Subcutaneous abdominal adipose tissue (tissue), 5 donors: ENCODE measurements at regions not wholly inside any gene's neighbourhood (a gene's known extent, or its start where the extent isn't known, plus 50 kb on each side); places are given as distances from the start of the nearest gene placed in this dataset.

Experiments
- H3K27ac ChIP-seq: one replicate; pipeline ENCODE4 v1.7.0; 2013; ENCODE audit warnings: low read depth, mild to moderate bottlenecking, inconsistent platforms, low read length, moderate library complexity
- H3K27me3 ChIP-seq, 5 donors: one replicate each; pipeline ENCODE4 v1.7.0; 2013; ENCODE audit warnings: low read length in 5 of 5, inconsistent platforms in 1 of 5; ENCODE audit not compliant: control insufficient read depth in 5 of 5, insufficient read depth in 4 of 5
- H3K36me3 ChIP-seq, 5 donors: one replicate each; pipeline ENCODE4 v1.7.0; 2013; ENCODE audit warnings: low read length in 5 of 5; ENCODE audit not compliant: control insufficient read depth in 5 of 5, insufficient read depth in 5 of 5
- H3K4me1 ChIP-seq, 5 donors: one replicate each; pipeline ENCODE4 v1.7.0; 2013; ENCODE audit warnings: low read length in 5 of 5, mild to moderate bottlenecking in 3 of 5, moderate library complexity in 1 of 5; ENCODE audit not compliant: control insufficient read depth in 5 of 5, insufficient read depth in 5 of 5
- H3K4me3 ChIP-seq, 5 donors: one replicate each; pipeline ENCODE4 v1.7.0; 2013; ENCODE audit warnings: low read length in 5 of 5, low read depth in 1 of 5
- H3K9ac ChIP-seq, 5 donors: one replicate each; pipeline ENCODE4 v1.7.0; 2013; ENCODE audit warnings: low read length in 5 of 5, mild to moderate bottlenecking in 4 of 5, moderate library complexity in 3 of 5
- H3K9me3 ChIP-seq, 5 donors: one replicate each; pipeline ENCODE4 v1.7.0; 2013; ENCODE audit warnings: low read length in 5 of 5; ENCODE audit not compliant: control insufficient read depth in 5 of 5
- donor health status: healthy.
- donor health status: healthy.
- donor health status: healthy.
- donor health status: healthy.
- donor health status: healthy.

DNA sequence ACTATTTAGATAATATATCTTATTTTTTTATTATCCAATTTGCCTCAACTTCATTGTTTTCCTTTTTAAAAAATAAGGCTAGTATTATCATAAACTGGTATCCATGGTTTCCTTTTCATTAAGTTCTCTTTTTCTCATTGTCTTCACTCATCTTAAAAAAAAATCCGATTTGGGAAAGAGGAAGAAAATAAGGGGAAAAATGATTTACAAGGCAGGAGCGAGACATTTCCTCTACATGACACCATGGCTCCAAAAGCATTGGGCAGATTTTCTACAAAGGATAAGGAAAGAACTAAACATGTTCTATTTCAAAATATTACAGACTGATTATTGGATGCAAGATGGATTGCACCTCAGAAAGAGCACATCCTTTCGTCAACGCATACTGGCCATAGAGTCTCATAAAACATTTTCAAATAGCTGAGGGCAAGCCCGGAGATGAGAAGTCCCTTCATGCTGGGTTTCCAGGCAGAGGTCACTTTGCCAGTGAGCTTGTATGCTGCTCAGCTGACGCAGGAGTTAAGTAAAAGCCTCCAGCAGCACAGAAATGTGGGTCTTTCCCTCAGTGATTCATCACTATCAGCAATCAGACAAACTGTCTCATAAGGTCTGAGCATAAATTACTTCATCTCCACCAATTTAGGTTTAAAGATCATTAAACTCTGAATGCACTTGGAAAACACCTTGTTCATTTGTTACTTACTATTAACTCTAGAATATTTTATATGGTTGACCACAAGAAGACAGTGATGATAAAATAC, 129.0 kb upstream of the TNFAIP3 start:
- Histone ChIP-seq H3K36me3 (no peaks in the 10 kb centered on the region), H3K4me3 (no peak overlapping the region), H3K9me3 (no peaks in the 10 kb centered on the region), H3K9ac (no peak overlapping the region), H3K27me3 (no peaks in the 10 kb centered on the region), H3K4me1 (peaks cover 0 to 20% (median 8%) of the 10 kb centered on the region in 5 donors), H3K27ac (no peak overlapping the region)

DNA sequence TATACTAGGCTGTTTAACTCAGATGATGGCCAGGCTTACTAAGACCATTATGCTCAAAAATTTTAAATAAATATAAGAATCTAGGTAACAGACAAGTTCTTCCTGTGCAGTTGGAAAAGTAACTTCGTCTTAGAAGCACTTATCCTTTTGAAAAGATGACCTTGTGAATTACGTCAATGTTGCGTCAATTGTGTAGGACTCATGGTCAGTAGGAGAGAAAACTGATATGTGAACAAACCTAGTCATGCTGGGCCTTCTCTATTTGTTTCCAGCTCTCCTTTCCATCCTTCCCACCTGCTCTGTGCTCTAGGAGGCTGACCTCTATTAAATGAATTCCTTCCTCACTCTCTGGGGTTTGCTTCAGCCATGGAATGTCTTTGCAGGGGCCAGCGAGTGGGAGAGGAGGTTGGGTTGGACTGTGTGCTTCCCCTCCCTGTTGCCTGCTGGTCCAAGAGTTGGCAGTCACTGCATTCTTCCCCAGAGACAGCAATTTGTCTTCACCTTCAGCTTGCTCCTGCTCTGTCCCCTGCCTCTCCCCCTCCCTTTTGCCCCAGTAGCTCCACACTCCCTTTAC, 128.0 kb upstream of the TNFAIP3 start:
- no peaks in the 10 kb centered on the region for H3K36me3 ChIP-seq
- peaks cover 0 to 20% (median 8%) of the 10 kb centered on the region in 5 donors for H3K4me1 ChIP-seq
- no peak overlapping the region for H3K4me3 ChIP-seq
- H3K9ac ChIP-seq: no peak overlapping the region
- H3K27me3 ChIP-seq: no peaks in the 10 kb centered on the region
- no peaks in the 10 kb centered on the region for H3K9me3 ChIP-seq
- H3K27ac ChIP-seq: no peak overlapping the region

DNA sequence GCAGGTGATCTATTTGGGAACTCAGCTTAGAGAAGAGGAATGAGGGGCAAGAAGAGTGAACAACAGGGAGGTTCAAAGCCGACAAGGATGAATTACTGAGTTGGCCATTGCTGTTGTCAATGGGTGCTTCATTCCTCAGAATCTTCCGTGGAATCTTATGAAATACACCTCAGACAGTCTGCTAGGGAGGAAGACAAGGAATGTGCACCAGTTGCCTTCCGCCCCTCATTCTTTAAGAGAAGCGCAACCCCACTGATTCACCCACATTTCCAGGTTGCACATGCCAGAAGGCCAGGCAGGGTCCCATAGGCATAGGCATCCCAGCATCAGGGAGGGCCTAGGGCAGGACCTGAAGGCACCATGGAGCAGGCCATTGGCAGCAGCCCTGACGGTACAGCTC, 127.5 kb upstream of the TNFAIP3 start:
- Histone ChIP-seq H3K36me3 (no peaks in the 10 kb centered on the region), H3K9me3 (no peaks in the 10 kb centered on the region), H3K27me3 (no peaks in the 10 kb centered on the region), H3K4me3 (no peak overlapping the region), H3K9ac (no peak overlapping the region), H3K27ac (no peak overlapping the region), H3K4me1 (peaks cover 0 to 20% (median 8%) of the 10 kb centered on the region in 5 donors)

DNA sequence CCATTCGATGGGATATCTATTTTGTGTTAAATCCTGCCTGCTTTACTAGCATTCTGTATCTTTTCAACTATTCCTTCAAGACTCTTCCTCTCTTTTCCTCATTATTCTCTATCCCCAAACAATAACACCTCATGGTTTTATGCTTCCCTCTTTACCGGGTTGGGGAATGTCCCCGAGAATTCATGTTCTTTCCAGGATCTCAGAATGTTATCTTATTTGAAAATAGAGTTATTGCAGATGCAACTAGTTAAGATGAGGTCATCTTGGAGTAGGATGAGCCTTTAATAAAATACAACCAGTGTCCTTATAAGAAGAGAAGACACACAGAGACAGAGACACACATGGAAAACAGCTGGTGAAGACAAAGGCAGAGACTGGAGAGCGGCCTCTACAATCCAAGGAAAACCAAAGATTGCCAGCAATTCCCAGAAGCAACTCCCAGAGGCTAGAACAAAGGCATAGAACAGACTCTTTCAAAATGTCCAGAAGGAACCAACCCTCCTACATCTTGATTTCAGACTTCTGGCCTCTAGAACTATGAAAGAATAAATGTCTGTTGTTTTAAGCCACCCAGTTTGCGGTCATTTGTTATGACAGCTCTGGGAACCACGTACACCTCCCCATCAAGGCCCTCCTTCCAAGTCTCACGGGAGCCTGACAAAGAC, 126.8 kb upstream of the TNFAIP3 start:
- Histone ChIP-seq H3K9me3 (no peaks in the 10 kb centered on the region), H3K27me3 (no peaks in the 10 kb centered on the region), H3K27ac (no peak overlapping the region), H3K9ac (no peak overlapping the region), H3K36me3 (no peaks in the 10 kb centered on the region), H3K4me3 (no peak overlapping the region), H3K4me1 (peaks cover 0 to 20% (median 8%) of the 10 kb centered on the region in 5 donors)

DNA sequence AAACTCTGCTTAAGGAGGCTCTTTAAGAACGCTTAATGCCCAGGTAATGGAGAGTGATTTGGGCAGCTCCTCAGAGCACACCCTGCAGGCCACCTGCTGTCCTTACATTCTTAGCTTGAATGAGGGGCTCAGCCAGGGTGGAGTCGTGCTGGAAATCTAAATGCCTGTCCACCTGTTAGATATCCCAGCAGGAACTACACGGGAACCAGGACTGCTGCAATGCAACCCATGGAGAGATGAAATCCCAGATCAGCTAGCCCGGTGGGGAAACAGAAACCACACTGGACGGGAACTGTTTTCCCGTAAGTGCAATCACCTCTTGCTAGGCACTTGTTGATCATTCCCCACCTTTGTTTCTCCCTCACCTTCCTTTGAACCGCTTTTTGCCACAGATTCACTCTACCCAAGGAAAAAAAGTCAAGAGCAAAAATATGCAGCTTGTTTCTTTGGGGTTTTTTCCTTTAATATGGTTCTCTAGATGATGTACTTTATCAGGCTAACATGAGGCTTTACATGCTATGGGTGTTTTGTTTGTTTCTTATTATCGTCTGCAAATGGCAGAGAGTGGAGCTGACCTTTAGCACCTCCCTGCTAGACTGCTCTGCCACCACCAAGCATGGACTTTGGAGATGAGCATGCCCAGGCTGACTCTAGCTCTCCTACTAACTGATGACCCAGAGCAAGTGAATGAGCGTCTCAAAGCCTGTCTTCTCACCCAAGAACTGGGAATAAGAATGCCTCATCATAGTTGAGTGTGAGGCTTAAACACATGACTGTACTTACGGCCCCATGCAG, 125.9 kb upstream of the TNFAIP3 start:
- H3K4me1 ChIP-seq: peaks cover 0 to 20% (median 8%) of the 10 kb centered on the region in 5 donors
- H3K27me3 ChIP-seq: no peaks in the 10 kb centered on the region
- H3K9ac ChIP-seq: no peak overlapping the region
- no peak overlapping the region for H3K27ac ChIP-seq
- no peaks in the 10 kb centered on the region for H3K9me3 ChIP-seq
- no peaks in the 10 kb centered on the region for H3K36me3 ChIP-seq
- H3K4me3 ChIP-seq: no peak overlapping the region

DNA sequence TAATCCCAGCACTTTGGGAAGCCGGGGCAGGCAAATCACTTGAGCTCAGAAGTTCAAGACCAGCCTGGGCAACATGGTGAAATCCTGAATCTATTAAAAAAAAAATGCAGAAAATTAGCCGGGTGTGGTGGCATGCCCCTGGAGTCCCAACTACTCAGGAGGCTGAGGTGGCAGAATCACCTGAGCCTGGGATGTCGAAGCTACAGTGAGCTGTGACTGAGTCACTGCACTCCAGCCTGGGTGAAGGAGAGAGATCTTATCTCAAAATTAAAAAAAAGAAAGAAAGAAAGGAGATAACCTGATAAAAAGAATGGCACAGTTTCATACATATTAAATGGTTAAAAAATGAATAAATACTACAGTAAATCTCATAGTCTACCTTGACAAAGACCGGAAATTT, 123.6 kb upstream of the TNFAIP3 start:
- Histone ChIP-seq H3K36me3 (no peaks in the 10 kb centered on the region), H3K4me1 (no peaks in the 10 kb centered on the region), H3K9me3 (no peaks in the 10 kb centered on the region), H3K27ac (no peak overlapping the region), H3K27me3 (no peaks in the 10 kb centered on the region), H3K9ac (no peak overlapping the region), H3K4me3 (no peak overlapping the region)

DNA sequence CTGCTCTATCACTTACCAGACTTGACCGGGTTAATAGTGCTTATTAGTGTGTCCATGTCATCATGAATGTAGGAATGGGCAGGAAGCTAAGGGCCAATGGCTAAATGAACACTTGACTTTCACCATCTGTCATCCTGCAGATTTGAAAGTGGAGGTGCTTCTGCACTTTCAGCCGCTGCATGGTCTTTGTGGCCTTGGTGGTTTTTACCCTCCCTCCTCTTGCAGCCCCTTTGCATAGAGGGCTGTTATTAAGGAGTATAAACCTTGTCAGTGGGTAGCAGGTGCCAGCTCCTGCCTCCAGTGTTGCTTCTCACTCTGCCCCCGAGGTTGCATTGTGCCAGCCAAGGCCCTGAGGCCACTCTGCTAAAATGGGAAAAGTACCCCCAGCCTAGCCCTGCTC, 122.2 kb upstream of the TNFAIP3 start:
- Histone ChIP-seq H3K4me3 (no peak overlapping the region), H3K4me1 (peaks cover 0 to 12% (median 6%) of the 10 kb centered on the region in 5 donors), H3K27ac (no peak overlapping the region), H3K36me3 (no peaks in the 10 kb centered on the region), H3K27me3 (no peaks in the 10 kb centered on the region), H3K9ac (no peak overlapping the region), H3K9me3 (no peaks in the 10 kb centered on the region)

DNA sequence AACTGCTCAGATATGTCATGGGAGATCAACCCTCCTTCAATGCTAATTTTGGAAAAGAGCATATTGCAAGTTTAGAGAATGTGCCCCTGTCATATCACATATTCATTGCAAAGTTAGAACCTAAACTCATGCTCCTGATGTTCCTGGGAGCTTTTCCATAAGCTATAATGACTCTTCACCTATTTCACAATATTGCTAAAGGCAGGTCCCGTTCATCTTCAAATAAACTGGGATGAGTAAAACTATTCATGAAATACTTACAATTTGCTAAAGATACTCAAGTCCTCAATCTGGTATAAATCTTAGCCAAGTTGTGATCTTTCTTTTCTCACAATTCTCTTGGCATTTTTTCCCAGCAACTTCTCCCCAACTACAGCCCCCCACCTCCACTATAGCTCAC, 121.7 kb upstream of the TNFAIP3 start:
- Histone ChIP-seq H3K4me1 (peaks cover 0 to 14% (median 6%) of the 10 kb centered on the region in 5 donors), H3K4me3 (no peak overlapping the region), H3K9ac (no peak overlapping the region), H3K36me3 (no peaks in the 10 kb centered on the region), H3K27me3 (no peaks in the 10 kb centered on the region), H3K9me3 (no peaks in the 10 kb centered on the region), H3K27ac (no peak overlapping the region)

DNA sequence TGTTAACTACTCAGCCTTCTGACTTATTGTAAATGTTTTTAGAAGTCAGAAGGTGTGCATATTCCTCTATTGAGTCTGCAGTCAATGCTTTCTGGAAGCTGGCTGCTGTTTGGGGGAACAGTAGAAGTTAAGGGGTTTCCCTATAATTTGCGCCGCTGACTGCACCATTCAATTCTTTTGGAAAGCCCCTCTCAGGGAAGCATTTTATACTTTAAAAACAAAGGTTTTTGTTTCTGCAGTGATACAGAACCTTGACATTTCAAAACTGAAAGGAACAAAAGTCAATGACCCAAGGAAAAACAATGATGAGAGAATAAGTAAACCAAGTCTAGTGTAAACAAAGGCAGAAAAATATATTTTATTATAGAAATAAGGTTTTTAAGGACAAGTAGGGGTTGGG, 120.8 kb upstream of the TNFAIP3 start:
- peaks cover 0 to 14% (median 6%) of the 10 kb centered on the region in 5 donors for H3K4me1 ChIP-seq
- H3K36me3 ChIP-seq: no peaks in the 10 kb centered on the region
- no peak overlapping the region for H3K27ac ChIP-seq
- H3K27me3 ChIP-seq: no peaks in the 10 kb centered on the region
- H3K9ac ChIP-seq: no peak overlapping the region
- H3K4me3 ChIP-seq: no peak overlapping the region
- no peaks in the 10 kb centered on the region for H3K9me3 ChIP-seq
